HEK293T (cell line): ENCODE measurements at regions not wholly inside any gene's neighbourhood (a gene's known extent, or its start where the extent isn't known, plus 50 kb on each side); places are given as distances from the start of the nearest gene placed in this dataset.

Experiments used
- CTCF ChIA-PET: fragments of 350-600 bp; formaldehyde crosslinking; extraction: SDS; loops from one replicate; lab custom pipeline; 2021; ENCODE audit warnings: antibody characterized with exemption, inconsistent platforms; lab: Yijun Ruan, JAX
- POLR2A ChIA-PET: fragments of 350-600 bp; formaldehyde crosslinking; extraction: SDS; loops from one replicate; lab custom pipeline; 2020; ENCODE audit warnings: antibody characterized with exemption, inconsistent platforms; lab: Yijun Ruan, JAX
- DNase-seq: peaks from one replicate; pipeline ENCODE4 v3.0.0; 2012; ENCODE audit warnings: mixed read lengths; ENCODE audit errors: extremely low spot score
- ARNT ChIP-seq: fragments of 450-650 bp; IDR thresholded peaks from 2 replicates; pipeline ENCODE4 v1.6.1; 2017; ENCODE audit warnings: mild to moderate bottlenecking
- BHLHE40 ChIP-seq: fragments of 450-650 bp; IDR thresholded peaks from 2 replicates; pipeline ENCODE4 v1.6.1; 2016; ENCODE audit warnings: mild to moderate bottlenecking, moderate library complexity, borderline replicate concordance
- CTBP1 ChIP-seq: fragments of 450-650 bp; IDR thresholded peaks from 2 replicates; pipeline ENCODE4 v1.6.1; 2016; ENCODE audit warnings: borderline replicate concordance
- ELF4 ChIP-seq: fragments of 450-650 bp; IDR thresholded peaks from 2 replicates; pipeline ENCODE4 v1.6.1; 2017; ENCODE audit warnings: antibody characterized with exemption
- FOXA1 ChIP-seq: fragments of 450-650 bp; IDR thresholded peaks from 2 replicates; pipeline ENCODE4 v1.6.1; 2016; ENCODE audit warnings: mild to moderate bottlenecking
- FOXK2 ChIP-seq: fragments of 450-650 bp; IDR thresholded peaks from 2 replicates; pipeline ENCODE4 v1.6.1; 2016; ENCODE audit warnings: mild to moderate bottlenecking
- FOXM1 ChIP-seq: fragments of 450-650 bp; IDR thresholded peaks from 2 replicates; pipeline ENCODE4 v1.6.1; 2017; ENCODE audit warnings: mild to moderate bottlenecking, borderline replicate concordance
- HDGF ChIP-seq: fragments of 450-650 bp; IDR thresholded peaks from 2 replicates; pipeline ENCODE4 v1.6.1; 2017; ENCODE audit warnings: antibody characterized with exemption, borderline replicate concordance
- L3MBTL2 ChIP-seq: fragments of 450-650 bp; conservative IDR thresholded peaks from 2 replicates; pipeline ENCODE4 v1.6.1; 2016; ENCODE audit warnings: mild to moderate bottlenecking
- LEF1 ChIP-seq: fragments of 450-650 bp; IDR thresholded peaks from 2 replicates; pipeline ENCODE4 v1.6.1; 2017; ENCODE audit warnings: mild to moderate bottlenecking, borderline replicate concordance
- NFRKB ChIP-seq: fragments of 450-650 bp; IDR thresholded peaks from 2 replicates; pipeline ENCODE4 v1.6.1; 2016; ENCODE audit warnings: mild to moderate bottlenecking, moderate library complexity
- PKNOX1 ChIP-seq: fragments of 450-650 bp; IDR thresholded peaks from 2 replicates; pipeline ENCODE4 v1.6.1; 2016
- SP1 ChIP-seq: fragments of 450-650 bp; IDR thresholded peaks from 2 replicates; pipeline ENCODE4 v1.6.1; 2017
- SUZ12 ChIP-seq: fragments of 450-650 bp; IDR thresholded peaks from 2 replicates; pipeline ENCODE4 v1.6.1; 2016; ENCODE audit warnings: mild to moderate bottlenecking
- TARDBP ChIP-seq: fragments of 450-650 bp; IDR thresholded peaks from 2 replicates; pipeline ENCODE4 v1.6.1; 2016
- ZNF384 ChIP-seq: fragments of 450-650 bp; IDR thresholded peaks from 2 replicates; pipeline ENCODE4 v1.6.1; 2016

GRCh38 chr20:60117065-60117464 lies 158.8 kb downstream of the CDH26 start:
- CTCF ChIA-PET = interaction anchor here (0.7 kb wide), 1 partner anchor 820 kb away, joined by 3 read pairs; no protein-coding TSS in a partner anchor
- DNase-seq = no peak
- POLR2A ChIA-PET = no interaction called here
- TF ChIP-seq TARDBP (no peak), L3MBTL2 (no peak), SUZ12 (no peak), HDGF (no peak), ZNF384 (no peak), NFRKB (no peak), ARNT (no peak), FOXA1 (no peak), BHLHE40 (no peak), FOXK2 (no peak), PKNOX1 (no peak), ELF4 (no peak), LEF1 (no peak), FOXM1 (no peak)

- TF ChIP-seq TARDBP (no peak), CTBP1 (no peak), HDGF (no peak), ZNF384 (no peak), L3MBTL2 (no peak), ELF4 (no peak), SP1 (no peak), FOXK2 (no peak), ARNT (no peak), BHLHE40 (no peak), FOXA1 (no peak), PKNOX1 (no peak), NFRKB (no peak), LEF1 (no peak), FOXM1 (no peak)
- ChIA-PET POLR2A (no interaction called here), CTCF (no interaction called here)
- no peak for DNase-seq
Observed at GRCh38 chr20:60121903-60122302, 163.7 kb downstream of the CDH26 start.

DNA sequence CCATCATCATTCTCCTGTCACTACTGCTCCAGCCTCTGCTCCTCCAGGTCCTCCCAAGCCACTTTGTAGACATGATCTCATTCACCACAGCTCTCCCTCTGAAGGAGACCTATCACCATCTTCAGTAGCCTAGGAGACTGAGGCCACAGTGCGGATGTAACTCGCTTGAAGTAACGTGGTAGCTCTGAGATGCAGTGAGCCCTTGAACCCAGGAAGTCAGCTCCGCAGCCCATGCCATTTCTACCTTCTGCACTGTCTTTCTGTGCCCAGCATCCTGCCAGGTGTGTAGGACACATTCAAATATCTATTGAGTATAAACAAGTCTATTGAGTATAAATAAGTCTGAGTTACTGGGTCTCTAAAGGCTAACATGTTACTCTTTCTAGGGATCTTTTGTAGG lies 164.4 kb downstream of the CDH26 start:
- ChIA-PET CTCF (no interaction called here), POLR2A (no interaction called here)
- DNase-seq = no peak
- TF ChIP-seq BHLHE40 (no peak), LEF1 (no peak), FOXK2 (no peak), TARDBP (no peak), CTBP1 (no peak), ARNT (no peak), FOXA1 (no peak), ZNF384 (no peak), SP1 (no peak), ELF4 (no peak), HDGF (no peak), FOXM1 (no peak), PKNOX1 (no peak), L3MBTL2 (no peak), SUZ12 (no peak), NFRKB (no peak)

DNA sequence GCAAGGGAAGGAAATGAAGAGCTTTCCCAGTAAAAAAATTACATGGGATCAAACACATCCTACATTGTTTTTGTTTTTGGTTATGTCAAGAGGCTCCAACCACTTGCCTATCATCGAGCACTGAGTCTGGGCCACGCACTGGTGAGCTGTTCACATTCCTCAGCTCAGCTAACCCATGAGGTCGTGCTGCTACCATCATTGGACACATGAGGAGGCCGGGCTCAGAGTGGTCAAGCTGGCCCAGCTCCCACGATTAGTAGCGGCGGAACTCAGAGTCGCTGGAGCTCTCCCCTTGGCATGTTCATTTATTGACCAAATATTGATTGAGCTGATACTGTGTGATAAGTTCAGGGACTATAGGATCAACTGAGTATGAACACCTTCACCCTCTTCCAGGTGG lies 164.9 kb downstream of the CDH26 start:
- DNase-seq = no peak
- ChIA-PET POLR2A (no interaction called here), CTCF (no interaction called here)
- TF ChIP-seq L3MBTL2 (no peak), HDGF (no peak), TARDBP (no peak), LEF1 (no peak), ARNT (no peak), NFRKB (no peak), ZNF384 (no peak), ELF4 (no peak), SUZ12 (no peak), FOXK2 (no peak), SP1 (no peak), BHLHE40 (no peak), FOXA1 (no peak), CTBP1 (no peak), FOXM1 (no peak)

DNA sequence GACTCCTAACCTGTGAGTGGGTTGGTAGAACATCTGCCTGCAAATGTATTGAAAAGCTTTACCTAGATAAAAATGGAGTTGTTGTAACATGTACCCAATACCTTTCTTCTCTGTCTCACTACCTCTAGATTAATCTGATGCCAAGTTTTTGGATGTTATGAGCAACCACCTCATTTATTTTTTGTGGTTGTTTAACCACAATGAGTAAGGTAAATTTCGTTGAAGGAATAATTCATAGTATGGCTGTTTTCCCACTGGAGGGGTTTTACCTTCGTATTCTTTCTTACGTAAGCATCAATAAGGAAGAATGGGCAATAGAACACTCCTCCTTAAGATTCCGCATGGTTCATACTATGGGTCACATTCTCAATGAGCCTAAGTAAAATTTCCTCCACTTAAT lies 165.4 kb downstream of the CDH26 start:
- POLR2A ChIA-PET = no interaction called here
- CTCF ChIA-PET = no interaction called here
- TF ChIP-seq CTBP1 = no peak
- TF ChIP-seq ARNT = no peak
- no peak for DNase-seq

DNA sequence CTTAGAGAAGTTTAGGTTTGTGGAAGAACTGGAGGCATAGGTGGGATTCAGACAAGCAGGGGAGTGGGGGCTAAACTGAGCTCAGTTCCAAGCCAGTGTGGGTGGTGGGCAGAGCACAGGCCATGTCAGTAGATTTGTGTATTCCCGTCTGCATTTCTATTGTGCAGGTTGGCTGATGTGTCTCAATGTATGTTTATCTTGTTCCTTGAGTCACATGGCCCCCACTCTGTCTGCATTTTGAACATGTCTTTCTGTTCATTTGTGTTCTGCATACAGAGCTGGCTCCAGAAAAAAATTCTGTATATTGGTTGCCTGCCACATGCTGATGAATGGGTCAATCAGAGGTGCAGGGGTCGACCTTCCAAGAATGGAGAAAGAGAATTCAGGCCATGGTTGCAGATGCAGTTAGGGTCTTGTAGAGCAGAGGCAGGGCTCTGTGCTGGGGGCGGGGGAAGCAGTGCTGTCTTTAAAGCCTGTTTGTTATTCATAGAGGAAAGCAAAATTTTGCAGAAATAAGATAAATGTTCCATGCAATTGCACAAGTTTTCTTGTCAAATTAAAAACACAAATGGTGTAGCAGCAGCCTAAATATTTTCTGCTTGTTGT lies 166.7 kb downstream of the CDH26 start:
- CTCF ChIA-PET = no interaction called here
- no peak for TF ChIP-seq L3MBTL2
- TF ChIP-seq CTBP1 = no peak
- TF ChIP-seq TARDBP = no peak
- no peak for TF ChIP-seq SUZ12
- TF ChIP-seq BHLHE40 = no peak
- TF ChIP-seq NFRKB = no peak
- POLR2A ChIA-PET = no interaction called here
- no peak for DNase-seq
